ENCODE measurements at regions not wholly inside any gene's neighbourhood (a gene's known extent, or its start where the extent isn't known, plus 50 kb on each side); places are given as distances from the start of the nearest gene placed in this dataset.

DNA sequence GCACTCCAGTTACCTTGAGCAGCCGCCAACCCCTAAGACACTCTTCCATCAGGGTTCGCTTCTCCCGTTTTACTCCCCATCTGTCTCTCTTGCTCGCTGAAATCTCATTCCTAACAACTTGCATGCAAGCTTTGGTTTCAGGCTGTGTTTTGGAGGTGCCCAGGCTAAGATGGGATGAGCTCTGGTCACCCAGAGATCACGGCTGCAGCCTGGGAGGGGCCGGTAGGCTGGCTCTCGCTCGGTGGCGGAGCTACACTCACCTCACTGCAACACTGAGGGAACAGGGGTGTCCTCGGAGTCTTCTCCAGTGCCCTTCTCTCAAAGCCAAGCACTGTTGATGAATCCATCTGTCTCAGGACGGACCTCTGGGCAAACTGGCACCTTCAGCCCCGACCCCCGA lies 197.5 kb downstream of the BARX2 start:
- Histone ChIP-seq H3K9me3 (no peaks in the 10 kb centered on the region), H3K27ac (no peak overlapping the region), H3K4me1 (no peaks in the 10 kb centered on the region), H3K27me3 (no peaks in the 10 kb centered on the region), H3K4me3 (no peak overlapping the region), H3K36me3 (replicated peaks in 1 of 2; ENCODE audit: insufficient read depth in 1 of 2, low read depth in 2 of 2) (no peaks in the 10 kb centered on the region)
- TF ChIP-seq POLR2A (IDR thresholded peaks at IDR 0.05) (no peak), CTCF (IDR thresholded peaks at IDR 0.05) (no peak)
- WGBS, 2 donors, result 85 to 93% methylated on average over 8 to 13 of the region's 13 CpGs
- ATAC-seq (no peak), DNase-seq (no peak)
- intact Hi-C loops (cut with DNase I), result no loop called here

GRCh38 chr11:129574431-129574830 lies 198.8 kb downstream of the BARX2 start:
- intact Hi-C loops (cut with DNase I), result no loop called here

GRCh38 chr11:129576652-129577051 lies 201.0 kb downstream of the BARX2 start:
- H3K27ac ChIP-seq, result no peak overlapping the region
- ATAC-seq (no peak), DNase-seq (no peak)
- no peaks in the 10 kb centered on the region for H3K4me1 ChIP-seq
- TF ChIP-seq CTCF (IDR thresholded peaks at IDR 0.05) (no peak), POLR2A (IDR thresholded peaks at IDR 0.05) (no peak)
- intact Hi-C loops (cut with DNase I), result no loop called here
- H3K4me3 ChIP-seq, result no peak overlapping the region
- WGBS, 2 donors, result 42 to 53% methylated on average over 2 of the region's 2 CpGs
- no peaks in the 10 kb centered on the region for H3K27me3 ChIP-seq
- H3K36me3 ChIP-seq (replicated peaks in 1 of 2; ENCODE audit: insufficient read depth in 1 of 2, low read depth in 2 of 2), result no peaks in the 10 kb centered on the region
- no peaks in the 10 kb centered on the region for H3K9me3 ChIP-seq

More at GRCh38 chr11:129574431-129574830, 198.8 kb downstream of the BARX2 start:
- Histone ChIP-seq H3K36me3 (replicated peaks in 1 of 2; ENCODE audit: insufficient read depth in 1 of 2, low read depth in 2 of 2) (no peaks in the 10 kb centered on the region), H3K9me3 (no peaks in the 10 kb centered on the region), H3K4me3 (no peak overlapping the region), H3K4me1 (no peaks in the 10 kb centered on the region), H3K27ac (no peak overlapping the region), H3K27me3 (no peaks in the 10 kb centered on the region)
- DNase-seq (no peak), ATAC-seq (no peak)
- TF ChIP-seq POLR2A (IDR thresholded peaks at IDR 0.05) (no peak), CTCF (IDR thresholded peaks at IDR 0.05) (no peak)
- 72 to 78% methylated on average over 13 of the region's 13 CpGs for WGBS, 2 donors

DNA sequence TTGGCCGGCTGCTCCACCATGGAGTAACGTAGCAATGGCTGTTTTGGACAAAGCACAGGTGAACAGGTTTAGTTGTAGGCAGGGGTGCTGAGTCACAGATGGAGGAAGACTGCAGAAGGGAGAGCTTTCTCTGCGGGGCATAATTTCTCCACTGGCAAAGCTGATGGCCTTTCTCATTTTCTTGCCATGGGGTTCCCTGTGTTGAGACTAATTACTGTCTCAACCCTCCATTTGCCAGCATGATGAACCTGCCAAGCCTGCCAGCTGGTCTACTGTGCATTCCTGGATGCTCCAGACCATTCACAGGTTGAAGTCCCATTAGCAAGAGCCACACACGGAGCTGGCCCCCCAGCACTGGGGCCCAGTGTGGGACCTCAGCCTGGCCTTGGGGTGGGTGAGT lies 202.4 kb downstream of the BARX2 start:
- no peak for TF ChIP-seq POLR2A (IDR thresholded peaks at IDR 0.05)
- no peak for TF ChIP-seq CTCF (IDR thresholded peaks at IDR 0.05)
- no peak overlapping the region for H3K4me3 ChIP-seq
- 85 to 89% methylated on average over 4 of the region's 4 CpGs for WGBS, 2 donors
- H3K9me3 ChIP-seq, result no peaks in the 10 kb centered on the region
- intact Hi-C loops (cut with DNase I), result no loop called here
- no peaks in the 10 kb centered on the region for H3K36me3 ChIP-seq (replicated peaks in 1 of 2; ENCODE audit: insufficient read depth in 1 of 2, low read depth in 2 of 2)
- H3K27me3 ChIP-seq, result no peaks in the 10 kb centered on the region
- ATAC-seq, result no peak
- no peak for DNase-seq
- H3K27ac ChIP-seq, result no peak overlapping the region
- no peaks in the 10 kb centered on the region for H3K4me1 ChIP-seq

- DNase-seq (no peak), ATAC-seq (no peak)
- TF ChIP-seq CTCF (IDR thresholded peaks at IDR 0.05) (no peak), POLR2A (IDR thresholded peaks at IDR 0.05) (no peak)
These were observed 204.6 kb downstream of the BARX2 start for GRCh38 chr11:129580278-129580677.

More at GRCh38 chr11:129580278-129580677, 204.6 kb downstream of the BARX2 start:
- Histone ChIP-seq H3K27ac (no peak overlapping the region), H3K4me1 (no peaks in the 10 kb centered on the region), H3K27me3 (no peaks in the 10 kb centered on the region), H3K9me3 (no peaks in the 10 kb centered on the region), H3K4me3 (no peak overlapping the region), H3K36me3 (replicated peaks in 1 of 2; ENCODE audit: insufficient read depth in 1 of 2, low read depth in 2 of 2) (no peaks in the 10 kb centered on the region)
- 79 to 86% methylated on average over 10 of the region's 10 CpGs for WGBS, 2 donors
- intact Hi-C loops (cut with DNase I), result no loop called here
